ENCODE measurements at regions not wholly inside any gene's neighbourhood (a gene's known extent, or its start where the extent isn't known, plus 50 kb on each side); places are given as distances from the start of the nearest gene placed in this dataset.
"Not testable (repeated sequence)": the region's sequence is repeated elsewhere in the genome, so short reads cannot be mapped to it uniquely, and the experiment has no call there.

- DNase-seq (ENCODE audit: low read depth): no peak
- peak overlapping the region; percentile 54 for H3K4me3 ChIP-seq (ENCODE audit: low read depth, low read length)
- H3K36me3 ChIP-seq (ENCODE audit: control insufficient read depth, insufficient read depth, low read length): no peaks in the 10 kb centered on the region
- no peaks in the 10 kb centered on the region for H3K27me3 ChIP-seq (ENCODE audit: control insufficient read depth, insufficient read depth, low read length)
- no peak for FAIRE-seq
- TF ChIP-seq, protein P1, sequence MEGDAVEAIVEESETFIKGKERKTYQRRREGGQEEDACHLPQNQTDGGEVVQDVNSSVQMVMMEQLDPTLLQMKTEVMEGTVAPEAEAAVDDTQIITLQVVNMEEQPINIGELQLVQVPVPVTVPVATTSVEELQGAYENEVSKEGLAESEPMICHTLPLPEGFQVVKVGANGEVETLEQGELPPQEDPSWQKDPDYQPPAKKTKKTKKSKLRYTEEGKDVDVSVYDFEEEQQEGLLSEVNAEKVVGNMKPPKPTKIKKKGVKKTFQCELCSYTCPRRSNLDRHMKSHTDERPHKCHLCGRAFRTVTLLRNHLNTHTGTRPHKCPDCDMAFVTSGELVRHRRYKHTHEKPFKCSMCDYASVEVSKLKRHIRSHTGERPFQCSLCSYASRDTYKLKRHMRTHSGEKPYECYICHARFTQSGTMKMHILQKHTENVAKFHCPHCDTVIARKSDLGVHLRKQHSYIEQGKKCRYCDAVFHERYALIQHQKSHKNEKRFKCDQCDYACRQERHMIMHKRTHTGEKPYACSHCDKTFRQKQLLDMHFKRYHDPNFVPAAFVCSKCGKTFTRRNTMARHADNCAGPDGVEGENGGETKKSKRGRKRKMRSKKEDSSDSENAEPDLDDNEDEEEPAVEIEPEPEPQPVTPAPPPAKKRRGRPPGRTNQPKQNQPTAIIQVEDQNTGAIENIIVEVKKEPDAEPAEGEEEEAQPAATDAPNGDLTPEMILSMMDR (IDR thresholded peaks at IDR 0.05; ENCODE audit: insufficient read depth, low read length, severe bottlenecking): no peak
Observed at GRCh38 chrY:12421788-12422124, 279.3 kb upstream of the USP9Y start.

GRCh38 chrY:12422536-12422935 lies 278.5 kb upstream of the USP9Y start:
- H3K4me3 ChIP-seq (ENCODE audit: low read depth, low read length): no peak overlapping the region
- no peaks in the 10 kb centered on the region for H3K27me3 ChIP-seq (ENCODE audit: control insufficient read depth, insufficient read depth, low read length)
- no peaks in the 10 kb centered on the region for H3K36me3 ChIP-seq (ENCODE audit: control insufficient read depth, insufficient read depth, low read length)
- TF ChIP-seq, protein P1 (IDR thresholded peaks at IDR 0.05; ENCODE audit: insufficient read depth, low read length, severe bottlenecking): no peak
- FAIRE-seq: no peak
- peak; percentile 71 for DNase-seq (ENCODE audit: low read depth)

GRCh38 chrY:12423416-12424252 lies 277.4 kb upstream of the USP9Y start:
- DNase-seq (ENCODE audit: low read depth) (peak; percentile 39), FAIRE-seq (no peak)
- TF ChIP-seq, protein P1 (IDR thresholded peaks at IDR 0.05; ENCODE audit: insufficient read depth, low read length, severe bottlenecking): no peak
- Histone ChIP-seq H3K36me3 (ENCODE audit: control insufficient read depth, insufficient read depth, low read length) (no peaks in the 10 kb centered on the region), H3K4me3 (ENCODE audit: low read depth, low read length) (no peak overlapping the region), H3K27me3 (ENCODE audit: control insufficient read depth, insufficient read depth, low read length) (no peaks in the 10 kb centered on the region)

DNA sequence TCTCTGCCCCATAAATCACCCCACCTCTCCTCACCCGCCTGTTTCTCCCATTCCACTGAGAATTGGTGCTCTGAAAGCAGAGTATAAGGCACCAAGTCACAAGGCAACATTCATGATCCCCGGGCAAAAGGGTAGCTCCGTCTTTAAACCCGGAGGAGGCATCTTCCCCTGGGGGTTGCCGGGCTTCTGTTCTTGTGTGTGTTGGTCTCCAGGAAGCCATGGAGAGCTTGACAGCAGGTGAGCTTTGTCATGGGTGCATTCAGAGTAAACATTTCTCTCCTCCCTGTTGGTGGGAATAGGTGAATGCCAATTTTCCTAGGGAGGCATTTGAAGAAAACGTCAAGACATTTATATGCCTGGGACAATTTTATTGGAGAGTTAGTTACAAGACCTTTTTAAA lies 275.5 kb upstream of the USP9Y start:
- no peak for DNase-seq (ENCODE audit: low read depth)
- no peak for FAIRE-seq
- no peak overlapping the region for H3K4me3 ChIP-seq (ENCODE audit: low read depth, low read length)
- TF ChIP-seq, protein P1 (IDR thresholded peaks at IDR 0.05; ENCODE audit: insufficient read depth, low read length, severe bottlenecking): no peak
- no peaks in the 10 kb centered on the region for H3K27me3 ChIP-seq (ENCODE audit: control insufficient read depth, insufficient read depth, low read length)
- H3K36me3 ChIP-seq (ENCODE audit: control insufficient read depth, insufficient read depth, low read length): no peaks in the 10 kb centered on the region

DNA sequence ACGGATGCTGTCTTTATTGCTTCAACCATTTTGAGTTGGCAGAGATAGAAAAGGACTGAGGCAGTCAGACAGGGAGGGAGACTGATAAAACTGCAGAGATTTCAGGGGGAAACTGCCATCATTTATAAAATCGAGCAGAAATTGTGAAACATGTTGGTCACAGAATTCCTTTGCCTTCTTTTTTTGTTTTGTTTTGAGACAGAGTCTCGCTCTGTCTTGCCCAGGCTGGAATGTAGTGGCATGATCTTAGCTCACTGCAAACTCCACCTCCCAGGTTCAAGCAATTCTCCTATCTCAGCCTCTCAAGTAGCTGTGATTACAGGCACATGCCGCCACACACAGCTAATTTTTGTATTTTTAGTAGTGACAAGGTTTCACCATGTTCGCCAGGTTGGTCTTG lies 273.7 kb upstream of the USP9Y start:
- Histone ChIP-seq H3K4me3 (ENCODE audit: low read depth, low read length) (no peak overlapping the region), H3K36me3 (ENCODE audit: control insufficient read depth, insufficient read depth, low read length) (no peaks in the 10 kb centered on the region), H3K27me3 (ENCODE audit: control insufficient read depth, insufficient read depth, low read length) (no peaks in the 10 kb centered on the region)
- TF ChIP-seq, protein P1 (IDR thresholded peaks at IDR 0.05; ENCODE audit: insufficient read depth, low read length, severe bottlenecking): no peak
- FAIRE-seq: no peak
- peak; percentile 56 for DNase-seq (ENCODE audit: low read depth)

- no peak overlapping the region for H3K4me3 ChIP-seq (ENCODE audit: low read depth, low read length)
- FAIRE-seq (no peak), DNase-seq (ENCODE audit: low read depth) (peak; percentile 48)
- H3K36me3 ChIP-seq (ENCODE audit: control insufficient read depth, insufficient read depth, low read length): no peaks in the 10 kb centered on the region
- TF ChIP-seq, protein P1 (IDR thresholded peaks at IDR 0.05; ENCODE audit: insufficient read depth, low read length, severe bottlenecking): no peak
- no peaks in the 10 kb centered on the region for H3K27me3 ChIP-seq (ENCODE audit: control insufficient read depth, insufficient read depth, low read length)
Observed at GRCh38 chrY:12431546-12431945, 269.5 kb upstream of the USP9Y start.

GRCh38 chrY:12438823-12439222 lies 262.2 kb upstream of the USP9Y start:
- FAIRE-seq; H3K4me3 ChIP-seq (ENCODE audit: low read depth, low read length); H3K36me3 ChIP-seq (ENCODE audit: control insufficient read depth, insufficient read depth, low read length); DNase-seq (ENCODE audit: low read depth); H3K27me3 ChIP-seq (ENCODE audit: control insufficient read depth, insufficient read depth, low read length): not testable (repeated sequence)
